Activated CD4-positive, CD25-positive, alpha-beta regulatory T cell treated with anti-CD3 and anti-CD28 coated beads, Interleukin-2, amount 50 U/mL, for 24 hours (primary cell): ENCODE measurements at regions not wholly inside any gene's neighbourhood (a gene's known extent, or its start where the extent isn't known, plus 50 kb on each side); places are given as distances from the start of the nearest gene placed in this dataset.
"Not testable (repeated sequence)": the region's sequence is repeated elsewhere in the genome, so short reads cannot be mapped to it uniquely, and the experiment has no call there.

ENCODE experiments used
- ATAC-seq, 2 donors: fragments of 150-1000 bp; cut with Tn5 transposase; one replicate each; pipeline ENCODE4 v1.10.0; 2021; ENCODE audit warnings: mild to moderate bottlenecking in 1 of 2, moderate library complexity in 1 of 2

DNA sequence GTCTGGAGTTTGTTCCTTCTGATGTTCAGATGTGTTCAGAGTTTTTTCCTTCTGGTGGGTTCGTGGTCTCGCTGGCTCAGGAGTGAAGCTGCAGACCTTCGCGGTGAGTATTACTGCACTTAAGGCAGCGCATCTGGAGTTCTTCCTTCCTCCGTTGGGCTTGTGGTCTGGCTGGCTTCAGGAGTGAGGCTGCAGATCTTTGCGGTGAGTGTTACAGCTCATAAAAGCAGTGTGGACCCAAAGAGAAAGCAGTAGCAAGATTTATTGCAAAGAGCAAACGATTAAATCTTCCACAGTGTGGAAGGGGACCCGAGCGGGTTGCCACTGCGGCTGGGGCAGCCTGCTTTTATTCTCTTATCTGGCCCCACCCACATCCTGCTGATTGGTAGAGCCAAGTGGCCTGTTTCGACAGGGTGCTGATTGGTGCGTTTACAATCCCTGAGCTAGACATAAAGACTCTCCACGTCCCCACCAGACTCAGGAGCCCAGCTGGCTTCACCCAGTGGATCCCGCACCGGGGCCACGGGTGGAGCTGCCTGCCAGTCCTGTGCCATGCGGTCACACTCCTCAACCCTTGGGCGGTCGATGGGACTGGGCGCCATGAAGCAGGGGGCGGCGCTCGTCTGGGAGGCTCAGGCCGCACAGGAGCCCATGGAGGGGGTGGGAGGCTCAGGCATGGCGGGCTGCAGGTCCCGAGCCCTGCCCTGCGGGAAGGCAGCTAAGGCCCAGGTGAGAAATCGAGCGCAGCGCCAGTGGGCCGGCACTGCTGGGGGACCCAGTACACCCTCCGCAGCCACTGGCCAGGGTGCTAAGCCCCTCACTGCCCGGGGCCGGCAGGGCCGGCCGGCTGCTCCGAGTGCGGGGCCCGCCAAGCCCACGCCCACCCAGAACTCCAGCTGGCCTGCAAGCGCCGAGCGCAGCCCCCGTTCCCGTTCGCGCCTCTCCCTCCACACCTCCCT, 315.3 kb upstream of the SGK1 start:
- peak in 1 of 2 donors; percentile 25 for ATAC-seq

DNA sequence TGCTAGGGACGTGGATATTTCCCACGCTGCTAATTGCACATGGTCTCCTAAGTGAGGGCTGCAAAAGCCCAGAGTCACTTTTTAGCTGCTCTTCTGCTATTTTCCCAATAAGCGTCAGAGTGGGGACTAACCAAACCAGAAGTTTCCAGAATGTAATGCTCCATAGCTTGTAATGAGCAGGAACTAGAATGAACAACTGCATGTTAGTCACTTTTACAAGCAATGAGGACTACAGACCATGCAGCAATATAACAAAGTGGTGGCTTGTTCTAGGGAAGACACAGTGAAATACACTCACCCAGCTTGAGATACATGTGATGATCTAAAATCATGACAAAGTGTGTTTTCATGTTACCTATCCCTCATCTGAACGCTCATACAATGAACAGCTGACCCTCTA, 314.1 kb upstream of the SGK1 start:
- ATAC-seq = peak; percentile 22 to 25

DNA sequence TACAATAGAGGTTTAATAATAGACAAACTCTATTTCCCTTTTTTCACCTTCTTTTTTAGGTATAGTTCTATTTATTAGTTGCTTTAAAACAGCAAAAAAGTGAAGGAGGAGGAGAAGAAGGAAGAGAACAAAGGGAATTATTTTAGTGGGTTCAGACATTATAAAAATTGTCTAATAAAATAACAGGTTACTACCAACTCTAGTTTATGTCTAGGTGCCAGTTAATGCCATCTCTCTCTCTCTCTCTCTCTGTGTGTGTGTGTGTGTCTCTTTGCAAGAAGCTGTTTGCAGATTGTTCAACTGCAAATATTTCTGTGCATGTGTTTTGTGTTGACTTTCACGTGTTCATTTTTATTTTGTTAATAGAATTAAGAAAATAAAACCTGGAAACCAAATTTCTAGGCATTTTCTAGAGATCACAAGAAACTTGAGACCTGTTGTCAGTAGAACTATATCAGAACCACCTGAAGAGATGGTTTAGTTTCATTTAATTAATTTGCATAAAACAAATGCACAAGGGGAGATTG, 313.5 kb upstream of the SGK1 start:
- no peak for ATAC-seq

DNA sequence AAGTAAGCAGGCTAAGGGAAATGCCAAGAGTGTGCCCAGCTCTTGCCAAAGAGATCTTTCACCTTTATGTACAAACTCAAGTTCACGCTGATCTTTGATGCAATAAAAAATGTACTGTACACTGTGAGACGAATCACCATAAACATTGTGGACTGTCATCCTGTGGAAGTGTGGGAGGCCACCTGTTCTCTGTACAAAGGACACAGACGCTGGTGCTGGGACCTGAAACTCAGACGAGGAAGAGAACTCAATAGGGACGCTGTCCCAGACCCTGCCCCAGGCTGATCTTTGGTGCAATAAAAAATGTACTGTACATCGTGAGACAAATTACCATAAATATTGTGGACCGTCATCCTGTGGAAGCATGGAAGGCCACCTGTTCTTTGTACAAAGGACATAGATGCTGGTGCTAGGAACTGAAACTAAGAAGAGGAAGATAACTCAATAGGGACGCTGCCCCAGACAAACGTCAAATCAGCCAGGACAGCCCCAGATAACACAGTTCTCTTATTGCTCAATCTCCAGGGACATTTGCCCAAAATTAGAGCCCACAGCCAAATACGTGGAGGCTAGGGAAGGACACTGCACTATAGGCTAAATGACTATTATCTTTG, 312.7 kb upstream of the SGK1 start:
- no peak for ATAC-seq

DNA sequence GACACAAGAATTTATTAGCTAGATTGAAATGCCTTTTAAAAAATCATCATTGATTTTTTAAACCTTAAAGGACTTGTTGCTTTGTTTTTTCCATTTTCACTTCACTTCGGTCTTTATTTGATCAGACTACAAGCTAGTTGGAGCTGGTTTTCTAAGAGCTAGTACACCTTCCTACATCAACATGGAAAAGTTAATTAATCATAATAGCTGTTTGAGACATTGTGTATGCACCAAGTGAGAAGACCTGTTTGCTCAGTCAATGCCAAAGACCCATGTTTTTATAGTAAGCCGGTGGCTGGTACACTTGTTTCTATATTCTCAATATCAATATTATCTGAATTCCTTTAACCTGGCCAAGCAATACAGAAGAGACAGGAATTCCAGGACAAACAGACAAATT, 310.2 kb upstream of the SGK1 start:
- ATAC-seq = no peak

DNA sequence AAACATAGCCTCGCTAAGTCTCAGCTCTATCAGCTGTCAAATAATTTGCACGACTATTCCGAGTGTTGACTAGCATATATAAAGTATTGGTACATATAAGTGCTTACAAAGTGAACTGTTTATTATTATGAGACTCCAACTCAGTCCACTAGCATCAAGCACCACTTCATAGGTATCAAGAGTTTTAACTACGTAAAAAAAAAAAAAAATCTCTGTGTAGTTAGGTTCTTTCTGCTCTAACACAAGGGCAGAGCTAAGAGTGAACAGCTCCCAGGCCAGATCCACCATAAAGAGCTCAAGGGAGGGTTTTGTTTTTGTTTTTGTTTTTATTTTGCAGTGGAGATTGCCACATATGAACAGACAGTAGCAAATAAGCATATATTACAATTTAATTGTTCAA, 309.8 kb upstream of the SGK1 start:
- no peak for ATAC-seq

DNA sequence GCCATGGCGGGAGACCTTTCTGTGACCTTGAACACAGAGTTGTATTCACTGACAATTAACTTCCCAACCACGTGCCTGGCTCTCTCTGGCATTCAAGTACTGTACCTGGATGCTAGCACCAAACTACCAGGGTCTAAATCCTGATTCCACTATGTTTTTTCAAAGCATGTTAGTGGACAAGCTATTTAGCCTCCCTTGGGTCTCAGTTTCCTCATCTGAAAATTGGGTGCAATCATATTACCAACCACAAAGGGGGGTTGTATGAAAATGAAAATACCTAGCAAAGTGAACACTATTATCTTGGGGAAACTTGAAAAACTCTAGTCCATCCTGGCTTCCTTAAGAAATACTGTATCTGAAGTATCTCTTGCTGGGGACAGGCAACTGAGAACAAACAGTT, 308.7 kb upstream of the SGK1 start:
- ATAC-seq = no peak

DNA sequence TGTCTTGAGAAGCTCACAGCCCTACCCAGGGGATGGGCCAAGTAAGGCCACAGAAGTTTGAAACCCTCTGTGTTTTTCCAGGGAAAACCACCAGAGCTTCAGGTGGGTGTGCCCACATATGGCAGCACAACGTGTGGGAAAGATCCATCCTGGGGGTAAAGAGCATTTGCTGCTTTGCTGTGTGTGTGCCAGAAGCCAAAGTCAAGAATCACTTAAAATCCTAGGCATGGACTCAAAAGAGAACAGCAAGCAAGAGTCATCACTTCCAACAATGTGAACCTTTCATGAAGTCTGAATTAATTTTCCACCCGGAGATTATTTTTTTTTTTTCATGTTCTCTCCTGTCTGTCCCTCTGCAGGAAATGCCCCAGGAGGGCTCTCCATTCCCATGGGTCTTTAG, 308.2 kb upstream of the SGK1 start:
- no peak for ATAC-seq

DNA sequence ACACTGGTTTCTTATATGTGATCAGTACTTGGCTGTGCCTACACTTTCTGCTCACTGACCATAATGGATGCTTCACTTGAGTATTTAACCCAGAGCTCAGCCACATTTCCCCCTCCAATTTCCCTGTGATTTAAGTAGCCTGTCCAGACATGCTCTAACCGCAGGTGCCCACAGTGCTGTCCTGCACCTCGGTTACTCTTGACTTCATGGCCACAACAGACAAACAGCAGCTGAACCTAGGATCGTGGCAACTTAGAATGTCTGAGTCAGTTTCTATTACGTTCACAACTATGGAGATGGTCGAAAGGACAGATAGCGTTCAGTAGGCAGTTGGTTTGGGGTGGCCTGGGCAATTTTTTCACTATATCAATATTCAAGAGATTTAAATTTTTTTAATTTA, 306.9 kb upstream of the SGK1 start:
- no peak for ATAC-seq

DNA sequence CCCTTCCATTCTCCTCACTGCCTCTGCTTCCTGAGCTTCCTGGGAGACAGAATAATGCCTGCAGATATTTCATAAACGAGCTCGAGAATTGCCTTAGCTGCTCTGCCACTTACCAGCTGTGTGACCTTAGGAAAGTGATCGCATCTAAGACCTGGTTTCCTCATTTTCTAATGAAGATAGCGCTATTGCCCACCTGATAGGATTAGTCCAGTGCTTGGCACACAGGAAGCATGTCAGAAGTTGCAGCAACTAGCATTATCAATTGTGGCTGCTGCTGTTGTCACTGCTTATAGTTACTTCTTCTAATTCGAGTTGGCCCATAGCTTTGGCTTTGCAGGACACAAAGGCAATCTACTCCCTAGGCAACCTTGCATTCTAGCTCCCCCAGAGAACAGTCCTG, 305.5 kb upstream of the SGK1 start:
- no peak for ATAC-seq

DNA sequence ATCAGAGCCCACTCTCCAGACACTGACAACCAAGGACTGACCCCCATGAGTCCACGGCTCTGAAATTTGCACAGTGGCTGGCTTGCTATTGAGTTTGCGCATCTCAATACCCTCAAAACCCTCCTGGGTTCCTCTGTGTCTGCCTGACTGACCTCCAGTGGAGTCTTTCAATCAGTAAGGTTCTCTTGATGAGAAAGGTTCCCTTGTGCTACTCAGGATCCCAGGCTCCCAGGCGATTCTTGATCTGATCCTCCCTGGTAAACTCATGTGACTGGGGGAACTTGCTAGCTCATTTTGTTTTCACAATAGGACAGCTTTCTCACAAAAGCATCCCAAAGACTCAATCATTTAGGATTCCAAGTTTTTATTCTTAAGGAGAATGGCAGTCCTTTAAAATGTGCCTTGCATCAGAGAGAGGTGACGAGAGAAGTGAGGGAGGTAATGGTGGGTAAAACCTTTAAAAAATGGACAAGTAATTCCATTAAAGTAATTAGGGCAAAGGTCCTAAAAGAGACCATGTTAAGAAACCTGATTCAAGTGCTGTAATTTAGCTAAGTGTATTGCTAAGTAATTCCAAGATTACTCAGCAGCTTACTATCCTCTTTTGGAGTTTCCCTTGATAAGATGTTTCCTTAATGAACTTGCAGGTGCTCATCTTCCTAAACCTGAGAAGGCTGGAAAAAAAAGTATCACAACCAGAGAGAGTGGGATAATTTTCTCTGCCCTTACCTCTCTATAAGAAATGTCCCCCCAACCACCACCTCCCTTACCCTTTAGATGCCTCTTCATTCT, 304.7 kb upstream of the SGK1 start:
- no peak for ATAC-seq

DNA sequence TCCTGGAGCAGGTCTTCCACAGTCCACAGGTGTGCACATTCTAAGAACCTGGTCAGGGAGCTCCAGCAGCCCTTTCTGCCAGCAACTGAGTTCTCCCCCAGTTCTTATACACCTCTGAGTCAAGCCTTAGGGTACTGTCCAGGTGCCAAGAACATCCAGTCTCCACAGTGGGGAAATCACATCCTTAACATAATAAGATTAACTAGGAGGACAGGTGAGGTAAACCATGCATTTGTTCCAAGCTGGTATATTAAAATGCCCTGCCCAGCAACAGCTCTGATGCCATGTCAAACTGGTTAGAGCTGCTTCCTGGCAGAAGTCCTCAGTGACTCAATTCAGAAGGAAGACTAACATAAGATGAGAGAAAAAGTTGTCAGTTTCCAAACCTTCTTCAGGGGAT, 303.9 kb upstream of the SGK1 start:
- ATAC-seq = no peak

DNA sequence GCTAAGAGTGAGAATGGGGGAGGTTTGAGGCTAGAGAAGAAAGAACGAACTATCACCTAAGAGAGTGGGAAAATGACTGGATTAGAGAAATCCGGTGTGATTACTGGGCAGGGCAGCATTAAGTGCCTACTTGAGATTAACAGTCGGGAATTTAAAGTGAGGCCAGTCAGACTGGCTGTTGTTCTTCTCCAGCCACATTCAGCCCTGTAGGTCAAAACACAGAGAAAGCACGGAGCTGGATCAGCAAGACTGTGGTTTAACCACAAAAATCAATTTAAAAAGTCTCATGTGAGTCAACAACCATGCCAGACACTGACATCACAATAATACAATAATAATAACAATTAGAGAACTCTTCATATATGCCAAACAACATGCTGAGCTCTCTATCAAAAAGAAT, 301.9 kb upstream of the SGK1 start:
- peak in 1 of 2 donors; percentile 7 for ATAC-seq

DNA sequence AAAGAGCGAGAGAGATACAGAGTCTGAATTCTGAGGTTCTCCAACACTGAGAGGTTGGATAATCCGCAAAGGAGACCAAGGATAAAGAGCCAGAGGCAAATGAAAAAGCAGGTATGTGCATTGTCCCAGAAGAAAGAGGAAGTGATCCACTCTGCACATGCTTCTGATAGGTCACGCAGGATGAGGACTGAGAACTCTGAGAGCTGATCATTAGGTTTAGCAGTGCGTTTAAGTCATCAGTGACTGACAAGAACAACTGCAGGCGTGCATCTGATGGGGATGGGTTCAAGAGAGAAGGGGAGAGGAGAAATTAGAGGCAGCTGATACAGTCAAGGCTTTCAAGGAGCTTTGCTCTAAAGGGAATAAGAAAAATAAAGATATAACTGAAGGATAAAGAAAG, 301.2 kb upstream of the SGK1 start:
- ATAC-seq = no peak

DNA sequence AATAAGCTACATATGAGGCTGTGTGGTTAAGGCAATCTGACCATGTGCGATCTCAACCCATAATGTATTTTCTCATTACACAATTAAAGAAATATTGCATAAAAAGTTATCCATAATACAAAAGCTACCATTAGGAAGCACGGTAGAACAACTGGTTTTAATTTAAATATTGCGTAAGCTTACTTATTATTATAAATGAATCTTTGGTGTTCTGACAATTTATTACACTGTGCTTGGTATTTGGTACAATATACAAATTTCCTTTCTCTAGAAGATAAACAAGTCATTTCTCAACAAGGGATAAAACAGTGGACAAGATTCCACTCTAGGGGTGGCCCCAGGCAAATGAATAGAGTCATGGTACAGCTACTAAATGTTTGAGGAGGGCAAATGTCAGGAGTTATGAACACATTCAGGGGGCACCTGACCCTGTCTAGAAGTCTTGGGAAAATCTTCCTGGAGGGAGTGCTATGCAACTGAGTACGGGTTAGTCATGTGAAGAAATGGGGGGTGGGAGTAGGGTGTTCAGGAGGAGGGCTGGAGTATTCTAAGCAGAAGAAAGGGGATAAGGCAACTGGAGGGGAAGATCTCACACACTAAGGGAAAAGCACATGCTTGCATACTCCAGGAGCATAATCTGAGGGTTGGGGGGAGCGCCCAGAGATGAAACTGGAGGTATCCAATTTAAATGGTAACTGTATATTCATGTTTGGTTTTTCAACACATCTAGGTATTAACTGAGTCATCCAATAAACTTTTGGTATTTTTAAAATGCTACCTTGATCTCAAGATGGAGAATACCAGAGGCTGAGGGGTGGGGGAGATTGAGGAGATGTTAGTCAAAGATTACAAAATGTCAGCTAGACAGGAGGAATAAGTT, 296.9 kb upstream of the SGK1 start:
- ATAC-seq = no peak

DNA sequence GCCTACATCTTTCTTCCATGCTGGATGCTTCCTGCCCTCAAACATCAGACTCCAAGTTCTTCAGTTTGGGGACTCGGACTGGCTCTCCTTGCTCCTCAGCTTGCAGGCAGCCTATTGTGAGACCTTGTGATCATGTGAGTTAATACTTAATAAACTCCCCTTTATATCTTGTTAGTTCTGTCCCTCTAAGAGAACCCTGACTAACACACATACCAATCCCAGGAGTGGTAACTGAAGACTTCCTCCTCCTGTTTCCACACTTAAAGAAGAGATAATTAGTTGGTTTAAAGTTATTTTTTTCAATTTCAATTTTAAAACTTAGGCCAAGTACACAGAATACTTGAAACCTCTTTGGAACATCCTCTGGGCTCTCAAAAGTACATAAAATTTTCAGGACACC, 294.2 kb upstream of the SGK1 start:
- not testable (repeated sequence) for ATAC-seq

DNA sequence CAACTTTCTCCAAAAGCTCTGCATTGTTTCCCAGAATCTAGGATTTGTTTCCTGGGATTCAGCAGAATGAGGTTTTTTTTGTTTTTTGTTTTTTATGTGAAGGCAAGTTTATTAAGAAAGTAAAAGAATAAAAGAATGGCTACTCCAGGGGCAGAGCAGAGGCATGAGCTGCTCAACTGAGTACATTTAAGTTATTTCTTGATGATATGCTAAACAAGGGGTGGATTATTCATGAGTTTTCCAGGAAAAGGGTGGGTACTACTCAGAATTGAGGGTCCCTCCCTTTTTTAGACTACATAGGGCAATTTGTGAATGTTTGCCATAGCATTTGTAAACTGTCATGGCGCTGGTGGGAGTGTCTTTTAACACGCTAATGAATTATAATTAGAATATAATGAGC, 292.5 kb upstream of the SGK1 start:
- ATAC-seq = no peak

DNA sequence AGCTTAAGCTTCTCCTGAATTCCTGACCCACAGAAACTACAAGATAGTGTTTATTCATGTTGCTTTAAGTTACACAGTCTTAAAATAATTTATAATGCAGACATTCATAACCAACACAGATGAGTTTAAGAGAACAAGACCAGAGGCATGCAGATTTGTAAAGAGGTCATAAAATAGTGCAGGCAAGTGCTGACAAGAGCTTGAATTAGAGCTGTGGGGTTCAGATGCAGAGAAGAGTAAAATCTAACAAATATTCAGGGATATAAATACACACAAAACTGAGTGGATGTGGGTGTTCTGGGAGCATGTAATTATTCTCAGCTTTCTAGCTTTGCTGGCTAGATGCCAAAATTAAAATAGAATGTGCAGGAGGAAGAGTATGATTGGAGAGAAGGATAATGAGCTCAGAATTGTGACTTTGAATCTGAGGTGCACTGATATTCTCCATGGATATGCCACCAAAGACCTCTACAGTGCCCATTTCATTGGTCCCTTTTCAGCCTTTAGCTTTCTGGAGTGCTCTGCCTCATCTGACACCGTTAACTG, 291.9 kb upstream of the SGK1 start:
- ATAC-seq = no peak

DNA sequence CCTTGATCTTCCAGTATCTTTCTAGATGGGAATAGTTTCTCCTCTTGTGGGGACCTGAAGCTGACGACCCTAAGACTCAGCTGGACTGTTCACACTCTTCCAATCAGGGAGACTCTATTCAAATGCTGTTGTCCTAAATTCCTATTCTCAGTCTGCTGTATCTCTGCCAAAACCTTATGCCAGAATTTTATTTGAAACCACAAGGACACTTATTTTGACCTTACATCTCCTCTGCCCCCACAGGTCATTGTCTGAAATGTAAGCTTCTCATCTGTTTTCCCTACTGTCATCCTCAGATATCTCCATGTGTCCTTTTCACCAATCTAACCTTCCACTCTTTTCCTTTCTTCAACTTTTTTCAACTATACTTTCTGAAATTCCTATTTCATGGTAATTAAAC, 289.5 kb upstream of the SGK1 start:
- no peak for ATAC-seq

DNA sequence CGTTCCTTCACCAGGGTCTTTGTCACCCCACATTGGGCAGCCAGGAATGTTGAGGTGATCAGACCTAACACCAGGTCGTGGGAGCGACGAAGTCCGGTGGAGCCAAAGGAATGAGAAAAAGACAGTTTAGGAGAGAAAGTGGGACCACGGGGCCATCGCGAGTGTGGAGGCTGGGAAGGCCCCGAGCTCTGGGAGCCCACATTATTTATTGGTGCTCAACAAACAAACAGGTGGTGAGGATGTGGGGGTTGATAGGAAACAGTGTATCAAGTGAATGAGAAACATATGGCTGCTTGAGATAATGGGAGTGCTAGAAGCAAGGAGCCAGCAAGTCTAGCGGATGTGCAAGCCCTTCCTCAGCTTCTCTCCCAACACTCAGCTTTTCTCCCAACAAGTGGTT, 287.1 kb upstream of the SGK1 start:
- no peak for ATAC-seq

DNA sequence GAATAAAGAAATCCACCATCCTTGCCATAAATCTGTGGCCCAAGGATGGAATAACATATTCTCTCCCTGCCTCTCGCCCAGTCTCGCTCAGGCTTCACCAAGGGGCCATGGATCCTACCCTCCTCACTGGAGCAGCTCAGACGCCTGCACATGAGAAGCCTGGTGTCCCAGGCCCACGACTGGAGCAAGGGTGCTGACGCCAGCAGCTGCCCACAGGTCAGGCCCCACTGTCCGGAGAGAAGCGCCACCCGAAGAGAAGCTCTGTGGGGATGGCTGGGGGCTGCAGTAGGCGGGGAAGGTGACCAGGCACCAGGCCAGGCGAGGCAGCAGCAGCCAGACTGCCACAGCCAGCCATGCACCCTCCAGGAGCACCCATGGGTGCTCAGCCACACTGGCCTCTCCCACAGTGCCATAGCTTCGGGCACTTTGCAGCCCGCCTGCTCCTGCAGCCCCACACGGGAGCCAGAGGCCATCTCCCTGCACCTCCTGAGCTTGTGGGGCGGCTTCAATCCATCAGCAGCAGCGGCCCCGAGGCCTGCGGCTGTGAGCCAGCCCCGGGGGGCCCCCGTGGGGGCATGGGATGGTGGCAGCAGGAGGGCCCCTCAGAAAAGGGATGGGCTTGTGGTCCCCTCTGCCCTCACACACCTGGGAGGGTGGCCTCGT, 286.2 kb upstream of the SGK1 start:
- ATAC-seq = no peak
